ENCODE measurements at regions not wholly inside any gene's neighbourhood (a gene's known extent, or its start where the extent isn't known, plus 50 kb on each side); places are given as distances from the start of the nearest gene placed in this dataset.
A peak's percentile ranks its signal among the peaks of the same experiment; 100 is the strongest.

GRCh38 chr3:144762091-144762490, 790.5 kb downstream of the DIPK2A start:
- no peaks in the 10 kb centered on the region for H3K36me3 ChIP-seq
- intact Hi-C loops (cut with DNase I) = no loop called here
- no peak for DNase-seq
- no peak overlapping the region for H3K27ac ChIP-seq
- H3K4me1 ChIP-seq = no peaks in the 10 kb centered on the region
- no peak overlapping the region for H3K4me3 ChIP-seq
- no peaks in the 10 kb centered on the region for H3K27me3 ChIP-seq
- TF ChIP-seq POLR2A (IDR thresholded peaks at IDR 0.05) = no peak
- no peaks in the 10 kb centered on the region for H3K9me3 ChIP-seq
- WGBS, 2 donors = 95 to 99% methylated on average over 1 of the region's 1 CpG

DNA sequence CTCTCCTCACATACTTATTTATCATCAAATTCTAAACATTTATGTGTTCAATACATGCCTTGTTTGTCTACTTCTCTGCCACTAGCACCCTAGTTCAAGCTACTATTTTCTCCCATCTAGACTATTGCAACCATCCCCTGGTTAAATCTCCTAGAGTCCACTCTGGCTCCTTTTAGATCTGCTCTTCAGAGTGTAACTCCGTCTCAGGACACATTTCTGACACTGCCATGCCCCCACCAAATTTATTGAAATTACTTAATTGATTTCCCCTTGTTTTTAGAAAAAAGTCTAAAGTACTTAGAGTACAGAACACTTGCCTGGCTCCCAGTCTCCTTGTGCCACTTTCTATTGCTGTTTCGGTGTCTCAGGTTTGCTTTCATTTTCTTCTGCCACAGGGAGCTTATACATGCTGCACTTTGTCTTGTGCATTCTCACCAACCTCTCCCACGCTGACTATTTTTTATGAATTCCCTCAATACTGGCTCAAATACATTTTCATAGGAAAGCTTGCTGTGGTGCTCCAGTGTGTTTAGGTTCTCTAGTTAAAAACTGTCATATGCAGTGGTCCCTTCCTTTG, 792.3 kb downstream of the DIPK2A start:
- WGBS, 2 donors = 62 to 69% methylated on average over 3 of the region's 3 CpGs
- Histone ChIP-seq H3K9me3 (no peaks in the 10 kb centered on the region), H3K4me1 (no peaks in the 10 kb centered on the region), H3K27ac (no peak overlapping the region), H3K4me3 (no peak overlapping the region), H3K27me3 (no peaks in the 10 kb centered on the region), H3K36me3 (no peaks in the 10 kb centered on the region)
- no peak for TF ChIP-seq CTCF (IDR thresholded peaks at IDR 0.05)
- no peak for TF ChIP-seq POLR2AphosphoS5 (IDR thresholded peaks at IDR 0.05)
- TF ChIP-seq POLR2A (IDR thresholded peaks at IDR 0.05) = no peak
- no peak for TF ChIP-seq EP300 (IDR thresholded peaks at IDR 0.05)
- DNase-seq = no peak
- intact Hi-C loops (cut with DNase I) = no loop called here

GRCh38 chr3:144770281-144770680, 798.7 kb downstream of the DIPK2A start:
- intact Hi-C loops (cut with DNase I) = loop anchor here (5.0 kb wide), 1 partner anchor 798 kb away; the partner anchor contains the start of gene DIPK2A
- Histone ChIP-seq H3K36me3 (no peaks in the 10 kb centered on the region), H3K27me3 (no peaks in the 10 kb centered on the region), H3K4me1 (no peaks in the 10 kb centered on the region), H3K27ac (no peak overlapping the region), H3K9me3 (no peaks in the 10 kb centered on the region), H3K4me3 (no peak overlapping the region)
- WGBS, 2 donors = 32 to 72% methylated on average over 1 of the region's 1 CpG
- no peak for DNase-seq
- TF ChIP-seq CTCF (IDR thresholded peaks at IDR 0.05) (no peak), POLR2AphosphoS5 (IDR thresholded peaks at IDR 0.05) (no peak), EP300 (IDR thresholded peaks at IDR 0.05) (no peak), POLR2A (IDR thresholded peaks at IDR 0.05) (no peak)

GRCh38 chr3:144770915-144771351, 799.3 kb downstream of the DIPK2A start:
- Histone ChIP-seq H3K36me3 (no peaks in the 10 kb centered on the region), H3K4me1 (no peaks in the 10 kb centered on the region), H3K27ac (no peak overlapping the region), H3K4me3 (no peak overlapping the region), H3K27me3 (no peaks in the 10 kb centered on the region), H3K9me3 (no peaks in the 10 kb centered on the region)
- no peak for TF ChIP-seq POLR2AphosphoS5 (IDR thresholded peaks at IDR 0.05)
- peak in 2 of 4 experiments; percentile 11 to 28 for TF ChIP-seq CTCF (IDR thresholded peaks at IDR 0.05)
- no peak for DNase-seq
- intact Hi-C loops (cut with DNase I) = loop anchor here (5.0 kb wide), 1 partner anchor 799 kb away; the partner anchor contains the start of gene DIPK2A
- 32 to 61% methylated on average over 1 of the region's 1 CpG for WGBS, 2 donors

- Histone ChIP-seq H3K4me1 (no peaks in the 10 kb centered on the region), H3K4me3 (no peak overlapping the region), H3K27me3 (no peaks in the 10 kb centered on the region), H3K27ac (no peak overlapping the region), H3K9me3 (no peaks in the 10 kb centered on the region), H3K36me3 (no peaks in the 10 kb centered on the region)
- no peak for DNase-seq
- 65 to 80% methylated on average over 2 of the region's 2 CpGs for WGBS, 2 donors
- intact Hi-C loops (cut with DNase I) = loop anchor here (5.0 kb wide), 1 partner anchor 799 kb away; the partner anchor contains the start of gene DIPK2A
- TF ChIP-seq POLR2AphosphoS5 (IDR thresholded peaks at IDR 0.05) (no peak), CTCF (IDR thresholded peaks at IDR 0.05) (no peak), EP300 (IDR thresholded peaks at IDR 0.05) (no peak)
Measured at GRCh38 chr3:144771381-144771870, 799.8 kb downstream of the DIPK2A start.

All from sigmoid colon (tissue), 6 donors.